Gastroesophageal sphincter (tissue), 4 donors: ENCODE measurements at regions not wholly inside any gene's neighbourhood (a gene's known extent, or its start where the extent isn't known, plus 50 kb on each side); places are given as distances from the start of the nearest gene placed in this dataset.

Experiments
- ATAC-seq: fragments of 150-250 bp; one replicate; pipeline ENCODE4 v1.9.1; 2016; ENCODE audit warnings: mild to moderate bottlenecking, moderate library complexity
- H3K27ac ChIP-seq, 4 donors: fragments of 200-600 bp; sonication (generic) in 3 of 4; 1 replicate in 3 of 4; 2 replicates in 1 of 4; pipeline ENCODE4 v1.5.1; 2016 to 2019
- H3K27me3 ChIP-seq: fragments of 200-600 bp; sonication (generic); one replicate; pipeline ENCODE4 v1.5.1; 2019
- H3K36me3 ChIP-seq, 2 donors: fragments of 200-600 bp; sonication (generic); one replicate each; pipeline ENCODE4 v1.5.1; 2019; ENCODE audit warnings: control low read depth in 1 of 2
- H3K4me1 ChIP-seq, 3 donors: fragments of 200-600 bp; sonication (generic); 1 replicate in 2 of 3; 2 replicates in 1 of 3; pipeline ENCODE4 v1.5.1; 2016 to 2019; ENCODE audit warnings: control low read depth in 2 of 3
- H3K4me3 ChIP-seq, 2 donors: fragments of 200-600 bp; sonication (generic); one replicate each; pipeline ENCODE4 v1.5.1; 2019; ENCODE audit warnings: mild to moderate bottlenecking in 1 of 2, moderate library complexity in 1 of 2
- H3K9me3 ChIP-seq, 3 donors: fragments of 200-600 bp; sonication (generic); one replicate each; pipeline ENCODE4 v1.5.1; 2017 to 2019; ENCODE audit warnings: control low read depth in 2 of 3
- CTCF ChIP-seq, 4 experiments: fragments of 200-600 bp in 2 of 4; fragments of 450-650 bp in 2 of 4; sonication (generic) in 1 of 4; IDR thresholded peaks; one replicate each; pipeline ENCODE4 v1.5.1; 2017 to 2019; ENCODE audit warnings: antibody characterized with exemption in 4 of 4, mild to moderate bottlenecking in 2 of 4, moderate library complexity in 2 of 4
- EP300 ChIP-seq: sonication (generic); formaldehyde crosslinking; IDR thresholded peaks from one replicate; pipeline ENCODE4 v1.6.1; 2017; ENCODE audit warnings: antibody characterized with exemption, mild to moderate bottlenecking
- POLR2A ChIP-seq, 2 donors: fragments of 450-650 bp; IDR thresholded peaks; one replicate each; pipeline ENCODE4 v1.6.1; 2017; ENCODE audit warnings: antibody characterized with exemption in 2 of 2, mild to moderate bottlenecking in 2 of 2, moderate library complexity in 1 of 2
- POLR2AphosphoS5 ChIP-seq: sonication (generic); formaldehyde crosslinking; IDR thresholded peaks from one replicate; pipeline ENCODE4 v1.6.1; 2017; ENCODE audit warnings: antibody characterized with exemption
- WGBS, 2 donors: methylation state at CpG; one replicate each; pipeline ENCODE4 v1.1.5; 2018; ENCODE audit warnings: low coverage in 1 of 2; 5-methylcytosine and 5-hydroxymethylcytosine counted together

GRCh38 chr18:1797235-1797634 is 774.1 kb downstream of the METTL4 start:
- Histone ChIP-seq H3K27ac (no peak overlapping the region), H3K27me3 (no peaks in the 10 kb centered on the region), H3K4me3 (no peak overlapping the region), H3K4me1 (no peaks in the 10 kb centered on the region), H3K36me3 (no peaks in the 10 kb centered on the region), H3K9me3 (no peaks in the 10 kb centered on the region)
- TF ChIP-seq EP300 (no peak), POLR2A (IDR thresholded peaks at IDR 0.05) (no peak), CTCF (IDR thresholded peaks at IDR 0.05) (no peak), POLR2AphosphoS5 (no peak)
- no peak for ATAC-seq
- WGBS, 2 donors = 44 to 57% methylated on average over 2 of the region's 2 CpGs

GRCh38 chr18:1805521-1805920 is 765.8 kb downstream of the METTL4 start:
- no peaks in the 10 kb centered on the region for H3K36me3 ChIP-seq
- H3K27ac ChIP-seq = no peak overlapping the region
- ATAC-seq = no peak
- WGBS, 2 donors = 70 to 73% methylated on average over 4 of the region's 4 CpGs
- no peak overlapping the region for H3K4me3 ChIP-seq
- no peaks in the 10 kb centered on the region for H3K9me3 ChIP-seq
- H3K27me3 ChIP-seq = no peaks in the 10 kb centered on the region
- no peaks in the 10 kb centered on the region for H3K4me1 ChIP-seq
- TF ChIP-seq POLR2A (IDR thresholded peaks at IDR 0.05) (no peak), EP300 (no peak), POLR2AphosphoS5 (no peak), CTCF (IDR thresholded peaks at IDR 0.05) (no peak)

- WGBS, 2 donors = 80 to 96% methylated on average over 6 to 7 of the region's 7 CpGs
- no peaks in the 10 kb centered on the region for H3K27me3 ChIP-seq
- H3K4me3 ChIP-seq = no peak overlapping the region
- no peak overlapping the region for H3K27ac ChIP-seq
- no peaks in the 10 kb centered on the region for H3K4me1 ChIP-seq
- no peak for TF ChIP-seq POLR2A (IDR thresholded peaks at IDR 0.05)
- TF ChIP-seq EP300 = no peak
- no peak for TF ChIP-seq POLR2AphosphoS5
- TF ChIP-seq CTCF (IDR thresholded peaks at IDR 0.05) = no peak
- H3K36me3 ChIP-seq = no peaks in the 10 kb centered on the region
- no peak for ATAC-seq
- peaks cover 0 to 4% (median 0%) of the 10 kb centered on the region in 3 donors for H3K9me3 ChIP-seq
Measured at GRCh38 chr18:1806884-1807615, 764.3 kb downstream of the METTL4 start.

GRCh38 chr18:1811282-1811681 is 760.0 kb downstream of the METTL4 start:
- Histone ChIP-seq H3K4me3 (no peak overlapping the region), H3K4me1 (no peaks in the 10 kb centered on the region), H3K9me3 (peaks cover 0 to 4% (median 0%) of the 10 kb centered on the region in 3 donors), H3K27ac (no peak overlapping the region), H3K36me3 (no peaks in the 10 kb centered on the region), H3K27me3 (no peaks in the 10 kb centered on the region)
- TF ChIP-seq POLR2AphosphoS5 = no peak
- no peak for TF ChIP-seq CTCF (IDR thresholded peaks at IDR 0.05)
- TF ChIP-seq POLR2A (IDR thresholded peaks at IDR 0.05) = no peak
- TF ChIP-seq EP300 = no peak
- WGBS, 2 donors = 77 to 80% methylated on average over 5 of the region's 5 CpGs
- ATAC-seq = no peak

GRCh38 chr18:1825296-1825695 is 746.0 kb downstream of the METTL4 start:
- no peaks in the 10 kb centered on the region for H3K4me1 ChIP-seq
- no peak for ATAC-seq
- H3K36me3 ChIP-seq = no peaks in the 10 kb centered on the region
- no peaks in the 10 kb centered on the region for H3K9me3 ChIP-seq
- no peak for TF ChIP-seq EP300
- TF ChIP-seq CTCF (IDR thresholded peaks at IDR 0.05) = no peak
- no peak for TF ChIP-seq POLR2A (IDR thresholded peaks at IDR 0.05)
- TF ChIP-seq POLR2AphosphoS5 = no peak
- H3K27me3 ChIP-seq = no peaks in the 10 kb centered on the region
- H3K27ac ChIP-seq = no peak overlapping the region
- no peak overlapping the region for H3K4me3 ChIP-seq
- 58 to 66% methylated on average over 2 of the region's 2 CpGs for WGBS, 2 donors
